Spleen (tissue), 7 donors: ENCODE measurements at regions not wholly inside any gene's neighbourhood (a gene's known extent, or its start where the extent isn't known, plus 50 kb on each side); places are given as distances from the start of the nearest gene placed in this dataset.
"Not testable (repeated sequence)": the region's sequence is repeated elsewhere in the genome, so short reads cannot be mapped to it uniquely, and the experiment has no call there.

Source experiments
- CTCF ChIP-seq, 11 experiments: fragments of 200-600 bp in 7 of 11; fragments of 450-650 bp in 4 of 11; sonication (generic) in 4 of 11; IDR thresholded peaks in 8 of 11; conservative IDR thresholded peaks in 3 of 11; 1 replicate in 7 of 11; 2 replicates in 4 of 11; pipeline versions ENCODE4 v1.4.0 to v1.8.0; 2016 to 2021; ENCODE audit warnings: antibody characterized with exemption in 11 of 11, inconsistent platforms in 4 of 11, mild to moderate bottlenecking in 1 of 11
- POLR2A ChIP-seq, 3 donors: fragments of 450-650 bp; IDR thresholded peaks; one replicate each; pipeline ENCODE4 v1.5.1; 2017; ENCODE audit warnings: antibody characterized with exemption in 3 of 3, mild to moderate bottlenecking in 1 of 3
- donor health status: DM: no; HTN: no; CAD: no; lungs with moderate emphysema.
- donor health status: DM: no; HTN: no; CAD: no.
- donor health status: DM: no; HTN: no; CAD: no.

GRCh38 chr12:105602312-105602711 is 271.8 kb downstream of the C12orf75 start:
- TF ChIP-seq CTCF (IDR thresholded peaks at IDR 0.05 in 8 of 11, conservative IDR thresholded peaks at IDR 0.05 in 3 of 11); POLR2A (IDR thresholded peaks at IDR 0.05): not testable (repeated sequence)
